ENCODE measurements at regions not wholly inside any gene's neighbourhood (a gene's known extent, or its start where the extent isn't known, plus 50 kb on each side); places are given as distances from the start of the nearest gene placed in this dataset.

GRCh38 chr5:175805256-175806011 is 65.9 kb upstream of the CPLX2 start:
- intact Hi-C loops (cut with micrococcal nuclease) = no loop called here
- ChIA-PET POLR2A (no interaction called here), CTCF (no interaction called here)
- Histone ChIP-seq H3K9ac (ENCODE audit: low read length) (no peak overlapping the region), H3K36me3 (replicated peaks in 1 of 2; ENCODE audit: control extremely low read depth in 1 of 2, control insufficient read depth in 1 of 2, extremely low read depth in 1 of 2, insufficient read depth in 2 of 2, low read length in 1 of 2) (no peaks in the 10 kb centered on the region), H3K4me2 (replicated peaks; ENCODE audit: low read depth, low read length, poor library complexity, severe bottlenecking) (no peak overlapping the region), H4K20me1 (ENCODE audit: control insufficient read depth, insufficient read depth, low read length, poor library complexity, severe bottlenecking) (no peaks in the 10 kb centered on the region), H3K4me1 (ENCODE audit: control insufficient read depth in 2 of 2, insufficient read depth in 2 of 2, low read length in 2 of 2) (no peaks in the 10 kb centered on the region), H2AFZ (ENCODE audit: insufficient read depth, low read depth, low read length, poor library complexity, severe bottlenecking) (no peak overlapping the region), H3K27ac (ENCODE audit: low read length in 2 of 2) (no peak overlapping the region), H3K9me3 (ENCODE audit: control extremely low read depth in 1 of 3, control insufficient read depth in 2 of 3, insufficient read depth in 1 of 3, low read length in 2 of 3) (peaks cover 0 to 5% (median 0%) of the 10 kb centered on the region in 3 donors), H3K79me2 (ENCODE audit: control insufficient read depth, insufficient read depth, low read length) (no peaks in the 10 kb centered on the region), H3K27me3 (replicated peaks in 1 of 4; ENCODE audit: control extremely low read depth in 1 of 4, control insufficient read depth in 3 of 4, insufficient read depth in 4 of 4, low read length in 3 of 4) (peaks cover 0 to 16% (median 0%) of the 10 kb centered on the region in 4 experiments), H3K4me3 (ENCODE audit: control extremely low read depth in 1 of 5, extremely low read depth in 1 of 5, insufficient read depth in 1 of 5, low read depth in 2 of 5, low read length in 4 of 5) (no peak overlapping the region)
- DNase-seq (no peak), ATAC-seq (ENCODE audit: low read depth) (no peak)
- WGBS (ENCODE audit: insufficient coverage) = 72% methylated on average over 6 of the region's 12 CpGs
- no peak overlapping the region for H3K4me3 Mint-ChIP-seq
- TF ChIP-seq CTCF (IDR thresholded peaks at IDR 0.05) (no peak), EZH2 (IDR thresholded peaks at IDR 0.05; ENCODE audit: borderline replicate concordance, insufficient read depth, low read depth, low read length, poor library complexity, severe bottlenecking) (no peak)
- H3K9me3 Mint-ChIP-seq (ENCODE audit: insufficient read depth) = no peaks in the 10 kb centered on the region
- H3K4me1 Mint-ChIP-seq = no peaks in the 10 kb centered on the region
- peaks cover 45% of the 10 kb centered on the region for H3K27me3 Mint-ChIP-seq
- H3K27ac Mint-ChIP-seq = no peak overlapping the region

GRCh38 chr5:175808711-175809110 is 62.7 kb upstream of the CPLX2 start:
- TF ChIP-seq EZH2 (IDR thresholded peaks at IDR 0.05; ENCODE audit: borderline replicate concordance, insufficient read depth, low read depth, low read length, poor library complexity, severe bottlenecking) (no peak), CTCF (IDR thresholded peaks at IDR 0.05) (no peak)
- Histone ChIP-seq H4K20me1 (ENCODE audit: control insufficient read depth, insufficient read depth, low read length, poor library complexity, severe bottlenecking) (no peaks in the 10 kb centered on the region), H3K4me1 (ENCODE audit: control insufficient read depth in 2 of 2, insufficient read depth in 2 of 2, low read length in 2 of 2) (no peaks in the 10 kb centered on the region), H3K27me3 (replicated peaks in 1 of 4; ENCODE audit: control extremely low read depth in 1 of 4, control insufficient read depth in 3 of 4, insufficient read depth in 4 of 4, low read length in 3 of 4) (peaks cover 0 to 3% (median 0%) of the 10 kb centered on the region in 4 experiments), H3K4me2 (replicated peaks; ENCODE audit: low read depth, low read length, poor library complexity, severe bottlenecking) (no peak overlapping the region), H3K36me3 (replicated peaks in 1 of 2; ENCODE audit: control extremely low read depth in 1 of 2, control insufficient read depth in 1 of 2, extremely low read depth in 1 of 2, insufficient read depth in 2 of 2, low read length in 1 of 2) (no peaks in the 10 kb centered on the region), H3K9ac (ENCODE audit: low read length) (no peak overlapping the region), H3K9me3 (ENCODE audit: control extremely low read depth in 1 of 3, control insufficient read depth in 2 of 3, insufficient read depth in 1 of 3, low read length in 2 of 3) (peaks cover 0 to 2% (median 0%) of the 10 kb centered on the region in 3 donors), H3K4me3 (ENCODE audit: control extremely low read depth in 1 of 5, extremely low read depth in 1 of 5, insufficient read depth in 1 of 5, low read depth in 2 of 5, low read length in 4 of 5) (no peak overlapping the region), H3K79me2 (ENCODE audit: control insufficient read depth, insufficient read depth, low read length) (no peaks in the 10 kb centered on the region), H3K27ac (ENCODE audit: low read length in 2 of 2) (no peak overlapping the region), H2AFZ (ENCODE audit: insufficient read depth, low read depth, low read length, poor library complexity, severe bottlenecking) (no peak overlapping the region)
- POLR2A ChIA-PET = no interaction called here
- CTCF ChIA-PET = no interaction called here
- no peak for DNase-seq
- ATAC-seq (ENCODE audit: low read depth) = no peak
- no peak overlapping the region for H3K4me3 Mint-ChIP-seq
- H3K27ac Mint-ChIP-seq = no peak overlapping the region
- no peaks in the 10 kb centered on the region for H3K9me3 Mint-ChIP-seq (ENCODE audit: insufficient read depth)
- H3K4me1 Mint-ChIP-seq = no peaks in the 10 kb centered on the region
- peaks cover 30% of the 10 kb centered on the region for H3K27me3 Mint-ChIP-seq
- 94% methylated on average over 6 of the region's 6 CpGs for WGBS (ENCODE audit: insufficient coverage)
- intact Hi-C loops (cut with micrococcal nuclease) = no loop called here

Data from B cell (primary cell).